A549 (cell line): ENCODE measurements at regions not wholly inside any gene's neighbourhood (a gene's known extent, or its start where the extent isn't known, plus 50 kb on each side); places are given as distances from the start of the nearest gene placed in this dataset.

Experiments
- CEBPB ChIP-seq, 2 experiments: fragments of >200 bp in 1 of 2; sonication (Bioruptor Twin) in 1 of 2; formaldehyde crosslinking in 1 of 2; IDR thresholded peaks; 2 replicates each; pipeline ENCODE4 v1.6.1; 2012 to 2016
- E2F6 ChIP-seq: IDR thresholded peaks from 2 replicates; pipeline ENCODE4 v1.6.1; 2012; ENCODE audit warnings: low read depth, borderline replicate concordance
- NFE2L2 ChIP-seq: fragments of 150-350 bp; conservative IDR thresholded peaks from 2 replicates; pipeline ENCODE4 v1.6.1; 2014; ENCODE audit warnings: low read length
- PHF8 ChIP-seq: fragments of 200-600 bp; sonication (generic); IDR thresholded peaks from 2 replicates; pipeline ENCODE4 v1.6.1; 2016; ENCODE audit warnings: low read depth, mild to moderate bottlenecking, antibody characterized with exemption, moderate library complexity, borderline replicate concordance
- POLR2A ChIP-seq: IDR thresholded peaks from 2 replicates; pipeline ENCODE4 v1.6.1; 2012; ENCODE audit warnings: mild to moderate bottlenecking, low read length

GRCh38 chr4:54852054-54852453, 194.3 kb downstream of the KIT start:
- TF ChIP-seq E2F6 = no peak
- TF ChIP-seq POLR2A = no peak
- TF ChIP-seq PHF8 = no peak
- TF ChIP-seq NFE2L2 = no peak
- TF ChIP-seq CEBPB (IDR thresholded peaks at IDR 0.05) = no peak
